Activated CD4-positive, alpha-beta T cell treated with anti-CD3 and anti-CD28 coated beads, Interleukin-2, Interleukin-4, amounts not matched to agents 100 ng/mL and 50 ng/mL, durations not matched to agents 16 hours and 8 hours (primary cell): ENCODE measurements at regions not wholly inside any gene's neighbourhood (a gene's known extent, or its start where the extent isn't known, plus 50 kb on each side); places are given as distances from the start of the nearest gene placed in this dataset.
"Not testable (repeated sequence)": the region's sequence is repeated elsewhere in the genome, so short reads cannot be mapped to it uniquely, and the experiment has no call there.

ENCODE experiments used
- DNase-seq: peaks from one replicate; pipeline ENCODE4 v3.0.0-alpha.2; 2020; ENCODE audit warnings: low spot score

DNA sequence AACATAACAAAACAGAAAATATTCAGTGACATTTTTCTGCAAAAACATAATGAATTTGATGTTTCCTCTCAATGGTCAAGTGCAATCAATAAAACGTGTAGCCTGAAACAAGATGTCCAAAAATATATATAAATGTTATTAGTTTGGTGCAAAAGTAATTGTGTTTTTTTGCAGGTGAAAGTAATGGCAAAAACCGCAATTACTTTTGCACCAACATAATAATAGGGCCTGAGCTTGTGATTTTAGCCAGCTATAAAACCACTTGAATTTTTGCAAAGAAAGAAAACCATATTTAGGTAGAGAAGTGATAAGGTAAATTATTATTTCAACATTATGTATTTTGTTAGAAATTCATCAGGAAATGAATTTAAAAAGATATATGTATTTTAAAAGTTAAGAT, 475.3 kb upstream of the AMOT start:
- no peak for DNase-seq

DNA sequence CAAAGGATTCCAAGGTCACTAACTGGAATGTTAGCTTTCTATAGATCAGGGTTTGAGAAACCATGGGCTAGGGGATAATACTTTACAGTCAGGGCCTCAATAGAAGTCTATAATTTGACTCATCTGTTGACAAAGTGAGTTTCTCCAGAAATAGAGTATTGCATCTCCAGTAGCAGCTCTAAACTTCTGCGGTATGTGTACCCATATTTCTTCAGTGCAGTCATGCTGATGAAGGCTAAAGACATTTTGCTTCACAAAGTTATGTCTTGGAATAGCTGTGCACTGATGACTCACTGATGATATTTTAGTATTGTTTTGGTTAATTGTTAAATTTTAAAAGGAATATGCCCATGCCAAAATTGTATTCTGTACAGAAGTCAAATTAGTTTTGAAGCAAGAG, 464.9 kb upstream of the AMOT start:
- DNase-seq: no peak

DNA sequence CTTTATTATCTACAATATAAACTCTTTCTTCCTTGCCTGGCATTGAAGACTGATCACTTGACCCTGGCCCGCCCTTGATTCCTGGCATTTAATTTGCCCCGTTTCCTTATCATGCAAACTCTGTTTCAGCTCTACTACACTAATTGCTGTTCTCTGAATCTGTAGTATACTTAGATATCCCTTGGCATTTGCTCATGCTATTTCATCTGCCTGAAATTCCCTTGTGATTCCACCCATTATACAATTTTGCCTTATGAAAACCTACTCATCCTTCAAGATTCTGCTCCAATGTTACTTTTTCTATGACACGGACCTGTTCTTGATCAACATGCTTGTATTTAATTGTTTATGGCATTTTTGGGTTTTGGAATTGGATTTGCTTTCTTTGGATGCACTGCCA, 459.9 kb upstream of the AMOT start:
- DNase-seq: no peak

DNA sequence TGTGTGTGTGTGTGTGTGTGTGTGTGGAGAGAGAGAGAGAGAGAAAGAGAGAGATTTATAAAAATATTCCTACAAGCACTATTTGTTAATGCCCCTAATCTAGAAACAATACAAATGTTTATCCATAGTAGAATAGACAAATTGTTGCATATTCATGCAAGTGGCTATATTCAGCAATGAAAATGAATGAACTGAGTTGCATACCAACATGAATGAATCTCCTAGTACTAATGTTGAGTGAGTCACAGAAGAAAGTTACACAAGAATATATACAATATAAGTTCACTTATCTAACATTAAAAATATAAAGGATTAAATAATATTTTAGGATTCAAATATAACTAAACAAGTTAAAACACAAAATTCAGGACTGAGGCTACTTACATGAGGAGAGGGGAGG, 456.8 kb upstream of the AMOT start:
- no peak for DNase-seq

DNA sequence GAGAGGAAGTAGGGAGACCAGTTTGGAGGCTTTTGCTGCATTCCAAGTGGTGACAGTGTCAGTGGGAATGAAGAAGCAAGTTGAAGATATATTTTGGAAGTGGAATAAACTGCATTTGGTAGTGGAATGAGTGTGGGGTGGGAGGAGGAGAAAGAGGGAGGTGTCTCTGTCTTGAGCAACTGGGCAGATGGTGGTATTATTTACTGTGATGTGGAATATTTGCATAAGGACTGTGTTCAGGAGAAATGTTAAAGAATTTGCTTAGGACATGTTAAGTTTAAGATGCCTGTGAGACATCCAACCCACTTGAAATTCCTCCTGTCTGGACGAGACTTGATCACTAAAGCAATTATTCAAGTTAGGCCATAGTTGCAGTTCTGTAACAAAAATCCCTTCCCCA, 448.9 kb upstream of the AMOT start:
- DNase-seq: no peak

DNA sequence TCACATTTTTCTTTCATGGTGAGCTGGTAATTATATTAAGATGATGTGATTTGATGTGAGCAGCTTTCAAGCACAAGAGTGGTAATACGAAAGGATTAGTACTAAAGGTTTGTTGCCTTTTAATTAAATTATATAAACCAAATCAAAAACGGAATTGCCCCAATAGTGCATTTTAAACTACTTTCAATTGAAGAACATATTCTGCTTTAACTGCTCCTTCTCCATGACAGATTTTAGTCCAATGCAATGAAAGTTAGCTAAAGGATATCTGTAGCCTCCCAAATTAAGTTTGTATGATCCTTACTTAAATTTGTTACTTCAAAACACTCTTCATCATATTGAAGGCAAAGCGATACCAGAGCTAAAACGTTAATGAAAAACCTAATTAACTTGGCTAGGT, 447.1 kb upstream of the AMOT start:
- DNase-seq: no peak

DNA sequence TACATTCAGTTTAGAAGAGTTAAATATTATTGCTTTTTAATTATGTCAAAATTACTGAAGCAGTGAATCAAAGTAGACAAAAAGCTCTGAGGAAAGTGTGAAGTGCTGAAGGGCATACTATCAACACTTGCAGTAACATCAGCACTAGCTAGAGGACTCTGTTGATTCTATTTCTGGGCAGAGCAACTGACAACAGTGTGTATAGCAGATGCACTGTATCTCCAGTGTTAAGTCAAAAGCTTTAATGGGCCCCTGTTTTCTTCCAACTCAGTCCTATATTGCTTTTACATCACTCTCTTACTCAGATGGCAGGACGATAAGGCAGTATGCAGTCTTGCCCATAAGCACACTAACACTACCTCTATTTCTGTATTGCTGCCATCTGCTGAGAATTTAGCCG, 435.2 kb upstream of the AMOT start:
- no peak for DNase-seq

DNA sequence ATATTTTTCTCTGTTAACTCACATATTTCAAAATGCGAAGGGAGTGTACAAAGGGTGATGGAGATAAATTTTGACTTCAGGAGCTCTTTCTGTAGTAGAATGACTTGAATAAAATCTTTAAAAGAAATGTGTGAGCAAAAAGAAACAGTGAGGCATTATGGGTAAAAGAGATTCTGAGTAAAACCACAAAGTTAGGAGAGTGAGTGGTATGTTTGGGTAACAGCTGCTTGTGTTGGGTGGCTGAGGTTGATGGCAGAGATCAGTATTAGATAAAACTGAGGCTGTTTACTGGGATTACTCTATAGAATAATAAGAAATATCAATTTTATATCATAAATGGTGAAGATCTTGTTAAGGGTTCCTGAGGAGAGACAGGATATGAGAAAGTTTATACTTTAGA, 434.2 kb upstream of the AMOT start:
- peak; percentile 11 for DNase-seq

DNA sequence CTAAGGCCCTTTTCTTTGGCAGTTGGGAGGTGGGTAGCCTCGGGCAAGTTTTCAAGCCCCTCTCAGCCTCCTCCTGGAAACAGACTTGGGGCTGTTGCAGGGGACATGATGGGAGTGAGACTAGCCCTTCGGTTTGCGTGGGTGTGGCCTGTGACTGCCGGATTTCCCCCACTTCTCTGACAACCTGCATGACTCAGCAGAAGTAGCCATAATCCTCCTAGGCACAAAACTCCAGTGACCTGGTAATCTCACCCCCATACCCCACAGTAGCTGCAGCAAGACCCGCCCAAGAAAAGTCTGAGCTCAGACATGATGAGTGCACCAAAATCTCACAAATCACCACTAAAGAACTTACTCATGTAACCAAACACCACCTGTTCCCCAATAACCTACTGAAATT, 433.7 kb upstream of the AMOT start:
- no peak for DNase-seq

DNA sequence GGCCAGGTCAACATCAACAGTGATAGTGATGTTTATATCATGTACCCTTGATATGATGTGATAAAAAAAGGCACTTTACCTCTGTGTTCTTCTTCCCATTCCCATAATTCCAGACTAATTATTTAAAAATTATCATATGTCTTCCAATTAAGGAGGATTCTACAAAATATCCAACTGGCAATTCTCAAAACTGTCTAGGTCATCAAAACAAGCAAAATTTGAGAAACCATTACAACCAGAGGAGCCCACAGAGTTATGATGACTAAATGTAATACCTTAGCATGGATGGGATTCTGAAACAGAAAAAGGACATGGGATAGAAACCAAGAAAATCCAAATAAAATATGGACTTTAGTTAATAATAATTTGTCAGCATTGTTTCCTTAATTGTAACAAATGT, 428.6 kb upstream of the AMOT start:
- no peak for DNase-seq

DNA sequence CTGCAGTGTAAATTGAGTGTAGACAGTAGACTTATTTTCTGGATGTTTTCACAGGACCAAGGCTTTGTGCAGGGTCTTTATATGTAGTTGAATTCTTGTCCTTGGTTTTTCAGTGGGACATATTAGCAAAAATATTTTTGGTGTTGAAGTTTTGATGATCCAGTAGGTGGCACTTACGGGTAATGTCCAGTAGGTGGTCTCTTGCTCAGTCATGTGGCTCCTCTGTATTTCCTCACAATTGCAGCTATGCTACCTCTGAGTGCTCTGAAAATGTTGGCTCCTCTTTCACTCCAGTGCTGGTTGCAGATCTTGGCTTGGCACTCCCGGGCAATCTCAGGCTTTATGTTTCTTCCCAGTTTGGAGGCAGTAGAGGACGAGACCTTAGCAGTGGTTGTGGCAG, 419.8 kb upstream of the AMOT start:
- DNase-seq: no peak

DNA sequence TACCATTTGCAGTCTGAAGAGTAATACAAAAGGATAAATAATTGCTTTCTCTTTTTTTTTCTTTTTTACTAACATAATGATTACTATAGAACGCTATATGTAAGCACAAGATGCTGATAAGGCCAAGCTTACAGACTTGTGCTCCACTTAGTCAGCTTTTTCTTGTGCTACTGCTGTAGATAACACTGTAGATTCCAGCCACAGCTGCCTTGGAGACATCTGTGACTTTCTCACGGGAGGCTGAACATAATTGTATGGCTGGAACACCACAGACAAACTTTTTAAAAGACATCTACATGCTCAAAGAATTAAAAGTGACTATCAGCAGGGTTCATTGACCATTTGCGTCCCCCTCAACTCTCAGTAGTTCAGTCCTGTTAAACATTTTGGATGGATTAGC, 381.7 kb upstream of the AMOT start:
- no peak for DNase-seq

DNA sequence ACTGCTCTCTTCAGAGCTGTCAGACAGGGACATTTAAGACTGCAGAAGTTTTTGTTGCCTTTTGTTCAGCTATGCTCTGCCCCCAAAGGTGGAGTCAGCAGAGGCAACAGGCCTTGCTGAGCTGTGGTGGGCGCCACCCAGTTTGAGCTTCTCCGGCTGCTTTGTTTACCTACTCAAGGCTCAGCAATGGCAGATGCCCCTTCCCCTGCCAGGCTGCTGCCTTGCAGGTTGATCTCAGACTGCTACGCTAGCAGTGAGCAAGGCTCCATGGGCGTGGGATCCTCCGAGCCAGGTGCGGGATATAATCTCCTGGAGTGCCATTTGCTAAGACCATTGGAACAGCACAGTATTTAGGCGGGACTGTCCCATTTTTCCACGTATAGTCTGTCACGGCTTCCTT, 371.4 kb upstream of the AMOT start:
- DNase-seq: no peak

DNA sequence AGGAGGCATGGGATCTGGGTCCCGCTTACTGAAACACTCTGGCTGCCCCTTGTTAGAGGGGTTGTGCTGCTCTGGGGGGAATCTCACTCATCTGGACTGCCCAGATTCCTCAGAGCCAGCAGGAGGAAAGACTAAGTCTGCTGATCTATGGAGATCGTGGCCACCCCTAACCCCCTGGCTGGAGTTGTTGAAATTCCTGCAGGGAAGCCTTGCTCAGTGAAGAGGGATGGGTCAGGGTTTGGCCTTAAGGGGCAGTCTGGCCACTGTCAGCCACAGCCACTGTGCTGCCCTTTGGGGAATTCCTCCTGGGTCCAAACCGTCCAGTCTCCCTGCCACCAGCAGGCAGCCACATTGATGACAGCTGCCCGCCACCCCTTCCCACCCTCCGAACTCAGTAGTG, 362.0 kb upstream of the AMOT start:
- no peak for DNase-seq

DNA sequence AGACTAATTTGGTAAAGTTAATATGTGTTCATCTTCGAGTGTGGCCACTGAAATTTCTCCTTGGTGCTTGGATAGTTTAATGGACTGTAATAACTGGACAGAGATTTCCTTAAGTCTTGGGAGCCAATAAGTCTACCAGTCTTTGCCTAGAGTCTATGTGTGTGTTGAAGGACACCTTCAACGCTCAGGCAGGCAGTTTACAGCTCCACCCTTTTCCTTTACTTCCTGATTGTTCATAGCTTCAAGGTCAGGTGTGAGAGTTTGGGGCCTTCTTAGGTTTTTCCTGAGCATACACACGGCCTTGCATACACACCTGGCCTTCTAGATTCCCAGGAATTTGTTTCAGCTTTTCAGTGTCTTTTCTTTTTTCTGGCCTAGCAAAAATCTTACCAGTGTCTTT, 355.3 kb upstream of the AMOT start:
- DNase-seq: no peak

DNA sequence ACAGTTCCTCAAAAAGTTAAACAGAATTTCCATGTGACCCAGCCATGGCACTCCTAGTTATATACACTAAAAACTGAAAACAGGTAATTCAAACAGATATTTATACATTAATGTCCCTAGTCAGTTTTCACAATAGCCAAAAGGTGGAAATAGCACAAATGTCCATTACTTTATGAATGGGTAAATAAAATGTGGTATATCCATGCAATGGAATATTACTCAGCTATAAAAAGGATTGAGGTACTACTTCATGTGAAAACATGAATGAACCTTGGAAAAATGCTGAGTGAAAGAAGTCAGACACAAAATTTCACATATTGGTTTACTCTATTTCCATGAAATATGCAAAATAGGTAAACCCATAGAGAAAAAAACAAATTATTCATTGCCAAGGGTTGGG, 351.8 kb upstream of the AMOT start:
- no peak for DNase-seq

DNA sequence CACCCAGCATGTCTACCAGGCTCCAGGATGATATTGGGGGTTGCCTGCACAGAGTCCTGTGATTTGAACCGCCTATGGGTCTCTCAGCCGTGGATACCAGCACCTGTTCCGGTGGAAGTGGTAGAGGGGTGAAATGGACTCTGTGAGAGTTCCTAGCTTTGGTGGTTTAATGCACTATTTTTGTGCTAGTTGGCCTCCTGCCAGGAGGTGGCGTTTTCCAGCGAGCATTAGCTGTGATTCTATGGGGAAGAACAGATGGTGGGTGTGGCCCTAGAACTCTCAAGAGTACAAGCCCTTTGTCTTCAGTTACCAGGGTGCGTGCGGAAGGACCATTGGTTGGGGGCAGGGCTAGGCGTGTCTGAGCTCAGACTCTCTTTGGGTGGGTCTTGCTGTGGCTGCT, 316.9 kb upstream of the AMOT start:
- DNase-seq: peak; percentile 0

DNA sequence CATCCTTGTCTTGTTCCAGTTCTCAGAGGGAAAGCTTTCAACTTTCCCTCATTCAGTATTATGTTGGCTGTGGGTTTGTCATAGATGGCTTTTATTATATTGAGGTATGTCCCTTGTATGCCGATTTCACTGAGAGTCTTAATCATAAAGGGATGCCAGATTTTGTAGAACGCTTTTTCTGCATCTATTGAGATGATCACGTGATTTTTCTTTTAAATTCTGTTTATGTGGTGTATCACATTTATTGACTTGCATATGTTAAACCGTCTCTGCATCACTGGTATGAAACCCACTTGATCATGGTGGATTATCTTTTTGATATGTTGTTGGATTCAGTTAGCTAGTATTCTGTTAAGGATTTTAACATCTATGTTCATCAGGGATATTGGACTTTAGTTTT, 313.7 kb upstream of the AMOT start:
- DNase-seq: not testable (repeated sequence)

DNA sequence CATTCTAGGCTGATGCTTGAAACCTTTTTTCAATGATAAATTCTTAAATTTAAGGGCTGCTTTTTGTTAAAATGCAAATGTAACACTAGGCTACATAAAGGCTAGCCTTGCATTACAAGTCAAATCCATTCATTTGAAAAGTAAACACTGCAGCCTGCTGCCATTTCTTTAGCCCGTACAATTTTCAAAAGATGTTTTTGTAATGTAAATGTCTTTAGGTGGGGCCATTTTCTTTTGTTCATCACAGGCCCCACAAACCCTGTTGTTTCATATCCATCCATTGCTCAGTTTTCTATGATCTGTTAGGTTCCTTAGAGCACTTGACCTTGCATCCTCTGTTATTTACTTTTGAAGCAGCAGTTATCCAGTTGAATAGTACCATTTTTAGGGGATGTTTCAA, 296.2 kb upstream of the AMOT start:
- no peak for DNase-seq

DNA sequence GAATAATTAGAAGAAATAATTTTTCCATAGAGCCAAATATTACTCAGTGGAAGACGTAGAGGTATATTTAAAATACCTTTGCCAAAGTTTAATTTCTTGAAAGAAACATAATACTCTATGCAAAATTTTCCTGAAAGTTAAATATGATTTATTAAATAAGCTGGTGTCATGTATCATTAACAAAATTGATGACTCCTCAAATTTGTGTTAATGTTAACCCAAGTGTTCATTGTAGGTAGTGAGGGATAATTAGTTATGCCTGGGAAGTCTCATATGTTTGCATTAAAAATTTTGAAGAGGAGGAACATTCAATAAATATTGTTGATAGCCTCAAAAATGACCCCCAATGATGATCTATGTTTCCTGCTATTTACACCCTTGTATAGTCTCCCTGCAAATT, 292.7 kb upstream of the AMOT start:
- DNase-seq: no peak

DNA sequence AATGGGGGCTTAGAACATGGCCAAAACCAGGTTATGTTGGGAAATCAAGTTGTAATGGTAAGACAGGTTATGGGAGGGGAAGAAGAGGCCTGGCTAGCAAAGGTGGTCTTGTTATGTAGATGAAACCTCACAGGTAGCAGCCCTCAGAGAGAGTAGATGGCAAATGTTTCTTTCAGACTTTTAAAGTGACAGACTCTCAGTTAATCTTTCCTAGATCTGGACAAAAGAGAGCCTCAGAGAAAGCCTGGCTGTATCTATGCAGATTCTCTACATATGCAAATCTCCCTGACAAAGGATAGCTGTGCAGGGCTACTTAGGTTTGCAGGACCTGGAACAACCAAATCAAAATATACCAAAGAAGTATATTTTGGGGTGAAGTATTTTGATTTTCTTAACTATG, 284.1 kb upstream of the AMOT start:
- no peak for DNase-seq

DNA sequence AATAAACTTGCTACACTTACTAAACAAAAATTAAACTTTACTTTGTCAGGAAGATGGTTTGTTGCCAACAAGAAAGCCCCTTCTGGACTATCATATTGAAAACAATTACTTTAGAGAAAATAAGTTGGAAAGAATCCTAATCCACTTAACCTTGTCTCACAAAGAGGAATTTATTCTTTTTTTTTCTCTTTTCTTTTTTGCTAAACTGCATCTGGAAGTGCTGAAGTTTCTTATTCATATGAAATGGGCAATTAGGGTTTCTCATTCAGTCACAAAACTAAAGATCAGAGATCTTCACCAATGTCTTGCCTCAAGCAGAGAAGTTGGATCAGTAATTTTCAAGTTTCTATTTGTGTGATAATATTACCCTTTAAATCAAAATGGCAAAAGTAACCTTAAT, 234.9 kb upstream of the AMOT start:
- no peak for DNase-seq

DNA sequence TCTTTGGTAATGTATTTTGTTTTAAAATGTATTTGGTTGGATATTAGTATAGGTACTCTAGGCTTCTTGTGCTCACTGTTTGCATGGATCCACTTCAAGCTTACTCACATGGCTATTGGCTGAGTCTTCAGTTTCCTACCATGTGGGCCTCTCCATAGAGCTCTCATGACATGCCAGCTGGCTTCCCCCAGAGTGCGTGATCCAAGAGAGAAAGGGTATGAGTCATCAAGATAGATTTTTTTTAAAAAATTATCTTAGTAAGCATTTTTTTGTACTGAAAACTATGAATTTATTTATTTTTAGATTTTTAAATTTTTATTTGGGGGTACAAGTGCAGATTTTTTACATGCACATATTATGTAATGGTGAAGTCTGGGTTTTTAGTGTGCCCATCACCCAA, 219.1 kb upstream of the AMOT start:
- DNase-seq: no peak

DNA sequence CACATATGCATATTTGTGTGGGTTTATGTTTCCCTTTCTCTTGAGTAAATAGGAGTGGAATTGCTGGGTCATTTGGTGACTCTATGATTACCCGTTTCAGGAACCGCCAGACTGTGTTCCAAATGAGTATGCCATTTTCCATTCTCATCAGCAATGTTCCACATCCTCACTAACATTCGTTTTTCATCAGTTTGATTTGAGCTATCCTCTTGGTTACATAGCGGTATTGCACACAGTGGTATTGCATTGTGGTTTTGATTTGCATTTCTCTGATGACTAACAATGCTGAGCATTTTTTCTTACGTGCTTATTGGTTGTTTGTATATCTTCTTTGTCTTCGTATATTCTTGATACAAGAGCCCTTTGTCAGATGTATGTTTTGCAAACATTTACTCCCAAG, 218.0 kb upstream of the AMOT start:
- peak; percentile 40 for DNase-seq

DNA sequence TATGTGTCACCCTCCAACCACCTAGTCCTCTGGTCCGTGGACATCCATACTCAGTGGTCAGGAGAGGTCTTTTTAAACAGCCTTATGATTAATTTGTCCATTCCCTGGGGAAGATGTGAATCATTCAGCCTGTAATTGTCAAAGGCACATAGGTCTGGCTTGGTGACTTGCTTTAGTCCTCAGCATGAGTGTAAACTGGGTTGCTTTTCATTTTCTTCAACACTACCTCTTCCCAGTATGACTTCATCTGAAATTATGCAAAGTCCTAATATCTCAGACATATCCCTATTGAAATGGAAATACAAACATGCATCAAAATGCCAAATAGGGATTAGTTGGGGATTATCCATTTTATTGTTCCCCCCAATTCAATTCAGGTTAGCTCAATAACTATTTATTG, 208.3 kb upstream of the AMOT start:
- DNase-seq: no peak

DNA sequence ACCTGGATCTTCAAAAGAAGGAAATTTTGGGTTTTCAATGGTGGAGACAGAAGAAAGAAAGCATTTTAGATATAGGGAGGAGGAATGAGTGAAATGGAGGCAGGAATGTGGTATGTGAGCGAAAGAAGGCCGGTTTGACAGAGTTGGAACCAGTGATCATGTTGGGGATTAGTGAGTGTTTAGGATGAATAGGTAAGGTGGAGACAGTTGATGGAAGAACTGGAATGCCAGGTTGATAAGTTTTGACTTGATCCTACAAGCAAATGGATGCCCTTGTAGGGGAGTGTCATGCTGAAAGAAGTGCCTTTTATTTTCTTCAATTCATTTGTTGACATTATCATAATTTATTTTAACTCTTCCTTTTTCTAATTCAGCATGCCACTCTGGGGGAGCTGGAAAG, 207.8 kb upstream of the AMOT start:
- no peak for DNase-seq
